Lung (tissue), 11 donors: ENCODE measurements at regions not wholly inside any gene's neighbourhood (a gene's known extent, or its start where the extent isn't known, plus 50 kb on each side); places are given as distances from the start of the nearest gene placed in this dataset.

ENCODE experiments used
- ATAC-seq: fragments of 200-7000 bp; cut with Tn5 transposase; one replicate; pipeline ENCODE4 v1.9.1; 2020; ENCODE audit warnings: moderate number of reproducible peaks; ENCODE audit not compliant: insufficient read depth, low FRiP score
- DNase-seq, 3 donors: peaks; one replicate each; pipeline ENCODE4 v3.0.0-alpha.2; 2013 to 2017
- H3K27ac ChIP-seq, 2 donors: one replicate each; pipeline ENCODE4 v1.5.1; 2013; ENCODE audit warnings: mild to moderate bottlenecking in 2 of 2, moderate library complexity in 2 of 2, control low read depth in 1 of 2, inconsistent platforms in 1 of 2, low read depth in 1 of 2, low read length in 1 of 2
- H3K27me3 ChIP-seq, 3 donors: one replicate each; pipeline ENCODE4 v1.5.1; 2013; ENCODE audit warnings: low read length in 2 of 3; ENCODE audit not compliant: control insufficient read depth in 3 of 3, insufficient read depth in 3 of 3
- H3K36me3 ChIP-seq, 4 donors: one replicate each; pipeline ENCODE4 v1.5.1; 2013; ENCODE audit warnings: low read length in 4 of 4, mild to moderate bottlenecking in 1 of 4, moderate library complexity in 1 of 4; ENCODE audit not compliant: control insufficient read depth in 4 of 4, insufficient read depth in 4 of 4
- H3K4me1 ChIP-seq, 5 donors: one replicate each; pipeline ENCODE4 v1.5.1; 2013; ENCODE audit warnings: low read length in 5 of 5, mild to moderate bottlenecking in 2 of 5, moderate library complexity in 1 of 5; ENCODE audit not compliant: control insufficient read depth in 5 of 5, insufficient read depth in 5 of 5
- H3K4me3 ChIP-seq: one replicate; pipeline ENCODE4 v1.5.1; 2013; ENCODE audit warnings: mild to moderate bottlenecking, control low read depth, moderate library complexity
- H3K9ac ChIP-seq, 2 donors: one replicate each; pipeline ENCODE4 v1.5.1; 2013; ENCODE audit warnings: low read length in 2 of 2, control low read depth in 1 of 2; ENCODE audit not compliant: insufficient read depth in 1 of 2
- H3K9me3 ChIP-seq, 4 donors: one replicate each; pipeline ENCODE4 v1.5.1; 2013; ENCODE audit warnings: low read length in 3 of 4, mild to moderate bottlenecking in 1 of 4, moderate library complexity in 1 of 4; ENCODE audit not compliant: control insufficient read depth in 4 of 4, insufficient read depth in 3 of 4
- CTCF ChIP-seq: IDR thresholded peaks from 2 replicates; pipeline ENCODE4 v1.5.1; 2012; ENCODE audit warnings: mild to moderate bottlenecking; ENCODE audit errors: control extremely low read depth, extremely low read depth
- WGBS, 2 donors: extraction: QIAGEN DNeasy Blood & Tissue Kit; methylation state at CpG; one replicate each; pipeline ENCODE4 v1.1.7; 2013; 5-methylcytosine and 5-hydroxymethylcytosine counted together
- donor health status: control.
- donor health status: control.
- donor health status: Bipolar disorder and iron deficiency.
- donor health status: healthy.
- donor health status: DM: yes; HTN: yes; CAD: no.

- no peak for TF ChIP-seq CTCF
- Histone ChIP-seq H3K36me3 (no peaks in the 10 kb centered on the region), H3K9ac (no peak overlapping the region), H3K27ac (no peak overlapping the region), H3K4me1 (no peaks in the 10 kb centered on the region), H3K4me3 (no peak overlapping the region), H3K27me3 (no peaks in the 10 kb centered on the region), H3K9me3 (no peaks in the 10 kb centered on the region)
- no peak for ATAC-seq
- WGBS, 2 donors = 93 to 95% methylated on average over 6 of the region's 6 CpGs
- DNase-seq = no peak
Observed at GRCh38 chr7:138387755-138388475, 72.1 kb upstream of the TRIM24 start.

DNA sequence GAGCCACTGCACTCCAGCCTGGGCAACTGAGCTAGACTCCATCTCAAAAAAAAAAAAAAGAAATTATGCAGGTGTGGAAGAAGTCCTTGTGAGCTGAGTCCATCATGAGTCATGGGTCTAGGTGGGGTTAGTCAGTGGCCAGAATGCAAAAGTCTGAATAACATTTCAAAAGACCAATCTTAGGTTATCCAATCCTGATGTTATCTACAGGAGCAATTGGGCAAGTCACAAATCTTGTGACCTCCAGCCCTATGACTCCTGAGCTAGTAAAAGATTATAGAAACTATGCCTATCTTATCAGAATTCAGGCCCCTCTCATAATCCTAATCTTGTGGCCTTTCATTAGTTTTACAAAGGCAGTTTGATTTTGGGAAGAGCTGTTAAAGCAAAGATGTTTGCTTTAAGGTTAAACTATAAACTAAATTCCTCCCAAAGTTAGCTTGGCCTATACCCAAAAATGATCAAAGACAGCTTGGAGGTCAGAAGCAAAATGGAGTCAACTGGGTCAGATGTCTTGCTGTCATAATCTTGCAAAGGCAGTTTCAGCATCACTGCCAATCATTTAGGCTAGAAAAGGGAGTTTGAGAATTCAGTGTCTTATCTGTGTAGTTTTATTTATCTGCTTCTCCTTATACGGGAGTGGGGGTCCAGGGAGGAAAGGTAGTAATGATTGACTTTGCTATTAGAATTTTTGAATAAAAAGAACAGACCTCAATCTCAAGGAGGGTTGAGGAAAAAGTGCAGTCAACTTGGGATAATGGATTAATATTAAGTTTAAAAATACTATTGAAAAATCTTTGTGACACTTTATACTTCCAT, 71.2 kb upstream of the TRIM24 start:
- Histone ChIP-seq H3K4me1 (no peaks in the 10 kb centered on the region), H3K27ac (no peak overlapping the region), H3K27me3 (no peaks in the 10 kb centered on the region), H3K9me3 (no peaks in the 10 kb centered on the region), H3K9ac (no peak overlapping the region), H3K4me3 (no peak overlapping the region), H3K36me3 (no peaks in the 10 kb centered on the region)
- DNase-seq (peak in 2 of 3 donors; percentile 10 to 41), ATAC-seq (no peak)
- 0 to 89% methylated on average over 1 of the region's 1 CpG for WGBS, 2 donors
- no peak for TF ChIP-seq CTCF

DNA sequence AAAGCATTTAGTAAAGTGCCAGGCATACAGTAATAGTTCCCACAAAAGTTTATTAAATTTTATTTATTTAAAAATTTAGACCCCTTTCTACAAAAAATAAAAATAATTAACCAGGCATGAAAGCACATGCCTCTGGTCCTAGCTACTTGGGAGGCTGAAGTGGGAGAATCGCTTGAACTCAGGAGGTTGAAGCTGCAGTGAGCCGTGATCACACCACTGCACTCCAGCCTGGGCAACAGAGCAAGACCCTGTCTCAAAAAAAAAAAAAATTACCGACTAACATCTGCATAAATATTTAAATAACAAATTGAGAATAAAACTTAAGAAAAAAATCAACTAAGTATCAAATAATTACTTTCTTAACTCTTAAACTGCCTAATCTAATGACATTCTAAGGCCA, 64.3 kb upstream of the TRIM24 start:
- Histone ChIP-seq H3K4me1 (no peaks in the 10 kb centered on the region), H3K27me3 (no peaks in the 10 kb centered on the region), H3K36me3 (no peaks in the 10 kb centered on the region), H3K27ac (no peak overlapping the region), H3K4me3 (no peak overlapping the region), H3K9ac (no peak overlapping the region), H3K9me3 (no peaks in the 10 kb centered on the region)
- no peak for DNase-seq
- no peak for ATAC-seq
- TF ChIP-seq CTCF = no peak
- WGBS, 2 donors = 62 to 70% methylated on average over 3 of the region's 3 CpGs
